ENCODE measurements at regions not wholly inside any gene's neighbourhood (a gene's known extent, or its start where the extent isn't known, plus 50 kb on each side); places are given as distances from the start of the nearest gene placed in this dataset.

GRCh38 chr2:122031544-122032263 is 276.3 kb downstream of the TSN start:
- TF ChIP-seq TAF1 (IDR thresholded peaks at IDR 0.05; ENCODE audit: borderline replicate concordance, low read depth, low read length) (no peak), POLR2A (IDR thresholded peaks at IDR 0.05; ENCODE audit: low read depth, low read length) (no peak), POLR2AphosphoS5 (IDR thresholded peaks at IDR 0.05; ENCODE audit: low read depth, low read length) (no peak)
